Activated CD8-positive, alpha-beta T cell treated with anti-CD3 and anti-CD28 coated beads for 36 hours (primary cell): ENCODE measurements at regions not wholly inside any gene's neighbourhood (a gene's known extent, or its start where the extent isn't known, plus 50 kb on each side); places are given as distances from the start of the nearest gene placed in this dataset.

ENCODE experiments used
- ATAC-seq: fragments of 200-7000 bp; cut with Tn5 transposase; one replicate; pipeline ENCODE4 v1.10.0; 2021; ENCODE audit warnings: mild to moderate bottlenecking, moderate library complexity
- CTCF ChIA-PET: fragments of 350-600 bp; sonication (Branson Sonifier 250); formaldehyde crosslinking; loops from one replicate; lab custom pipeline; 2021; ENCODE audit warnings: antibody characterized with exemption; lab: Charles Lee
- POLR2A ChIA-PET: fragments of 350-600 bp; sonication (Branson Sonifier 250); formaldehyde crosslinking; loops from one replicate; lab custom pipeline; 2021; ENCODE audit warnings: antibody characterized with exemption; lab: Charles Lee
- DNase-seq: peaks from one replicate; pipeline ENCODE4 v3.0.0-alpha.2; 2020
- H3K27ac Mint-ChIP-seq: one replicate; pipeline ENCODE4 v1.8.0; 2021; ENCODE audit warnings: mild to moderate bottlenecking, mixed read lengths
- H3K27me3 Mint-ChIP-seq: one replicate; pipeline ENCODE4 v1.8.0; 2021; ENCODE audit warnings: mixed read lengths
- H3K36me3 Mint-ChIP-seq: one replicate; pipeline ENCODE4 v1.8.0; 2021; ENCODE audit warnings: low read depth, mixed read lengths
- H3K4me1 Mint-ChIP-seq: one replicate; pipeline ENCODE4 v1.8.0; 2021; ENCODE audit warnings: low read depth, mixed read lengths
- H3K4me3 Mint-ChIP-seq: one replicate; pipeline ENCODE4 v1.8.0; 2021; ENCODE audit warnings: mild to moderate bottlenecking, moderate library complexity, mixed read lengths
- H3K9me3 Mint-ChIP-seq: one replicate; pipeline ENCODE4 v1.8.0; 2021; ENCODE audit warnings: mixed read lengths
- CTCF ChIP-seq: fragments of 200-600 bp; IDR thresholded peaks from one replicate; pipeline ENCODE4 v1.8.0; 2022; ENCODE audit warnings: antibody characterized with exemption, mild to moderate bottlenecking
- intact Hi-C: fragments of 100-400 bp; cut with micrococcal nuclease; formaldehyde crosslinking; loops from one replicate; pipeline ENCODE4 v1.10.0; 2022

- no peak for ATAC-seq
- no peaks in the 10 kb centered on the region for H3K36me3 Mint-ChIP-seq
- CTCF ChIA-PET: interaction anchor here (1.4 to 2.1 kb wide), 2 partner anchors 11 to 26 kb away, joined by 3 to 5 read pairs; no protein-coding TSS in a partner anchor
- H3K27me3 Mint-ChIP-seq: peaks cover 22% of the 10 kb centered on the region
- TF ChIP-seq CTCF: no peak
- intact Hi-C loops: no loop called here
- no peaks in the 10 kb centered on the region for H3K4me1 Mint-ChIP-seq
- H3K9me3 Mint-ChIP-seq: peaks cover 7% of the 10 kb centered on the region
- POLR2A ChIA-PET: no interaction called here
- no peak for DNase-seq
- H3K4me3 Mint-ChIP-seq: no peak overlapping the region
- no peak overlapping the region for H3K27ac Mint-ChIP-seq
Measured at GRCh38 chr11:119560291-119560690, 137.3 kb upstream of the THY1 start.

DNA sequence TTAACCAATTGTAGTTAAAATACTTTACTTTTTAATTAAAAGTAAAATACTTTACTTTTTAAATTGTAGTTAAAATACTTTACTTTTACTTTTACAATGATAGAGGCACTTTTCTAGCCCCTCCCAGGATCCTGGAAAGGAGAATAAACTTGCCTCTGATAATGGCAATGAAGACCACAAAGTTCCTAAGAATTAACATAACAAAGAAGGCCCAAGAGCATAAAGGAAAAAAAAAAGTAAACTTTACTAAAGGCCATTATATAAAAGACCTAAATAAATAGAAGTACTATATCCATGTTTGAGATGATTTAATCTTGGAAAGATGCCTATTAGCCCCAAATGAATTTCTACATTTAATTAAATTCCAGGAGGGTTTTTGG is 129.1 kb upstream of the THY1 start:
- ChIA-PET POLR2A (no interaction called here), CTCF (no interaction called here)
- Mint-ChIP-seq H3K36me3 (no peaks in the 10 kb centered on the region), H3K27me3 (peaks cover under 1% of the 10 kb centered on the region), H3K9me3 (no peaks in the 10 kb centered on the region), H3K27ac (no peak overlapping the region), H3K4me3 (no peak overlapping the region), H3K4me1 (no peaks in the 10 kb centered on the region)
- intact Hi-C loops: no loop called here
- DNase-seq (no peak), ATAC-seq (no peak)
- no peak for TF ChIP-seq CTCF

DNA sequence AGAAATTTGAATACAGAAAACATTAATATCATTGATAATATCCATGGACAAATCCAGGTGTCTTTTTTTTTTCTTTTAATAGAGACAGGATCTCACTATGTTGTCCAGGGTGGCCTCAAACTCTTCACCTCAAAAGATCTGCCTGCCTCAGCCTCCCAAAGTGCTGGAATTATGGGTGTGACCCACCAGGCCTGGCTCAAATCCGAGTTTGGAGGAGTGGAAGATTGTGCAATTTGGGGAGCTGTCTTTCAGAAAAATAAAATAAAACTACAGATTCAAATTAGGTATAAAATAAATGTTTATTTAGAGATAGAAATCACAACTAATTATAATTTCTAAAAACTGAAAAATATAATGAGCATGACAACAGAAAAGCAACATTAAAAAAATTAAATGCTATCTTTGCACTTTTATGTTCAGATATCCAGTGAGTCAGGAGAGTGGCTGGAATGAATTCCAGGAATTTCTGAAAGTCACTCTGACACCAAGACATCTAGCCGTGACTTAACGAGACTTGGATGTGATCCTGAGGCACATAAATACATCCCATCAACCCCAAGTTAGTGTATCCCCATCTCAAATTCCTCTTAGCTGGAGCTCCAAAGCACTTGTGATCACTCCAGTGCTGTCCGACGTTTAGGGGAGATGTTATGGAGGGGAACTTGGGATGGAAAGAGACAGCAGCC is 128.6 kb upstream of the THY1 start:
- Mint-ChIP-seq H3K27ac (no peak overlapping the region), H3K4me1 (no peaks in the 10 kb centered on the region), H3K36me3 (no peaks in the 10 kb centered on the region), H3K27me3 (no peaks in the 10 kb centered on the region), H3K9me3 (no peaks in the 10 kb centered on the region), H3K4me3 (no peak overlapping the region)
- POLR2A ChIA-PET: no interaction called here
- ATAC-seq (no peak), DNase-seq (no peak)
- TF ChIP-seq CTCF: no peak
- CTCF ChIA-PET: interaction anchor here (1.2 to 1.3 kb wide), 2 partner anchors 10 to 18 kb away, joined by 3 to 5 read pairs; no protein-coding TSS in a partner anchor
- intact Hi-C loops: no loop called here

- ChIA-PET CTCF (interaction anchor here (0.8 to 1.4 kb wide), 4 partner anchors 10 to 194 kb away, joined by 3 to 5 read pairs (median 4); no protein-coding TSS in a partner anchor), POLR2A (interaction anchor here (0.6 kb wide), 1 partner anchor 1955 kb away, joined by 3 read pairs; no protein-coding TSS in a partner anchor)
- no peak for ATAC-seq
Measured at GRCh38 chr11:119550053-119550752, 127.2 kb upstream of the THY1 start.

More at GRCh38 chr11:119550053-119550752, 127.2 kb upstream of the THY1 start:
- Mint-ChIP-seq H3K4me3 (no peak overlapping the region), H3K27me3 (no peaks in the 10 kb centered on the region), H3K4me1 (no peaks in the 10 kb centered on the region), H3K9me3 (no peaks in the 10 kb centered on the region), H3K27ac (no peak overlapping the region), H3K36me3 (no peaks in the 10 kb centered on the region)
- no peak for TF ChIP-seq CTCF
- DNase-seq: no peak
- intact Hi-C loops: no loop called here
